ENCODE measurements at regions not wholly inside any gene's neighbourhood (a gene's known extent, or its start where the extent isn't known, plus 50 kb on each side); places are given as distances from the start of the nearest gene placed in this dataset.

GRCh38 chr15:39092354-39092753, 488.5 kb upstream of the THBS1 start:
- no peak for TF ChIP-seq CTCF (IDR thresholded peaks at IDR 0.05)

- TF ChIP-seq CTCF (IDR thresholded peaks at IDR 0.05) = no peak
Measured at GRCh38 chr15:39092761-39093160, 488.1 kb upstream of the THBS1 start.

GRCh38 chr15:39094116-39094515, 486.8 kb upstream of the THBS1 start:
- no peak for TF ChIP-seq CTCF (IDR thresholded peaks at IDR 0.05)

GRCh38 chr15:39095218-39095879, 485.5 kb upstream of the THBS1 start:
- no peak for TF ChIP-seq CTCF (IDR thresholded peaks at IDR 0.05)

- no peak for TF ChIP-seq CTCF (IDR thresholded peaks at IDR 0.05)
Measured at GRCh38 chr15:39096608-39097205, 484.2 kb upstream of the THBS1 start.

- no peak for TF ChIP-seq CTCF (IDR thresholded peaks at IDR 0.05)
Measured at GRCh38 chr15:39099524-39099923, 481.4 kb upstream of the THBS1 start.

GRCh38 chr15:39100106-39100660, 480.7 kb upstream of the THBS1 start:
- no peak for TF ChIP-seq CTCF (IDR thresholded peaks at IDR 0.05)

All from LNCAP (cell line).